ELF-1 (cell line): ENCODE measurements at regions not wholly inside any gene's neighbourhood (a gene's known extent, or its start where the extent isn't known, plus 50 kb on each side); places are given as distances from the start of the nearest gene placed in this dataset.
"Not testable (repeated sequence)": the region's sequence is repeated elsewhere in the genome, so short reads cannot be mapped to it uniquely, and the experiment has no call there.

Source experiments
- DNase-seq: peaks from one replicate; pipeline ENCODE4 v3.0.0-alpha.2; 2016; ENCODE audit warnings: low read depth, low spot score

- no peak for DNase-seq
Observed at GRCh38 chr6:9028086-9028485, 592.7 kb upstream of the SLC35B3 start.

GRCh38 chr6:9025796-9026394 lies 590.5 kb upstream of the SLC35B3 start:
- no peak for DNase-seq

GRCh38 chr6:9025228-9025627 lies 589.9 kb upstream of the SLC35B3 start:
- DNase-seq: no peak

DNA sequence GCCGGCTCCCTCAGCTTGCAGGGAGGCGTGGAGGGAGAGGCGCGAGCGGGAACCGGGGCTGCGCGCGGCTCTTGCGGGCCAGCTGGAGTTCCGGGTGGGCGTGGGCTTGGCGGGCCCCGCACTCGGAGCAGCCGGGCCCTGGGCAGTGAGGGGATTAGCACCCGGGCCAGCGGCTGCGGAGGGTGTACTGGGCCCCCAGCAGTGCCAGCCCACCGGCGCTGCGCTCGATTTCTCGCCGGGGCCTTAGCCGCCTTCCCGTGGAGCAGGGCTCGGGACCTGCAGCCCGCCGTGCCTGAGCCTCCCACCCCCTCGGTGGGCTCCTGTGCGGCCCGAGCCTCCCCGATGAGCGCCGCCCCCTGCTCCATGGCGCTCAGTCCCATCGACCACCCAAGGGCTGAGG lies 588.9 kb upstream of the SLC35B3 start:
- not testable (repeated sequence) for DNase-seq

- DNase-seq: no peak
Observed at GRCh38 chr6:9020001-9020400, 584.7 kb upstream of the SLC35B3 start.

DNA sequence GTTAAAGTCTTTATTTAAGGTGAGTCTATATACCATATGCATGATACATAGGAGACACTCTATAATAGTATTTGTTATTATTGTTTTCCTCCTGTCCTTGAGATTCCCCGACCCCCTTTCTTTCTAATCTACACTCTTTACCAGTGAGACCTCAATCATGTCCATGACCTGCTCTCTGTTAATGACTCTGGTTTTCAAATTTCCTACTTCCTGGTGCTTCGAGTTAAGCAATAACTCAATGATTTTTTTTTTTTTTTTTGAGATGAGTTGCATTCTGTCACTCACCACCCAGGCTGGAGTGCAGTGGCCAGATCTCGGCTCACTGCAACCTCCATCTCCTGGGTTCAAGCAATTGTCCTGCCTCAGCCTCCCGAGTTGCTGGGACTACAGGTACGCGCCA lies 574.6 kb upstream of the SLC35B3 start:
- DNase-seq: no peak

DNA sequence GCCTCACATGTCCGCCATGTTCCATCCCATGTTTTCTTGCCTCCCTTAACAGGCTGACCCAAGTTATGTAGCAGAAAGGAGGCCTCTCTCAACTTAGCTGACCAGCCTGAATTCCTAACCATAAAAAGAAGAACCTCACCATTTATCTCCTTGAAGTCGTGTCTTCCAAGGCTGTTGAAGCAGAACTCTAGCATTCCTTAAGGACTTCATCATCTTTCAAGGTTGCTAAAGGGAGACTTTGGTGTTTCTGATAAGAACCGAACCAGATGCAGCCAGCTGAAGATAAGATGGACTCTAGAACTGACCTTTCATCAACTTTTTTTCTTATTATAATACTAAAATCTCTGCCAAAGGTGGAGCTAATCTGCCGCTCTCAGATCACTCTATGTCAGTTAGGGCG lies 571.7 kb upstream of the SLC35B3 start:
- no peak for DNase-seq

GRCh38 chr6:9002833-9003232 lies 567.5 kb upstream of the SLC35B3 start:
- DNase-seq: no peak

DNA sequence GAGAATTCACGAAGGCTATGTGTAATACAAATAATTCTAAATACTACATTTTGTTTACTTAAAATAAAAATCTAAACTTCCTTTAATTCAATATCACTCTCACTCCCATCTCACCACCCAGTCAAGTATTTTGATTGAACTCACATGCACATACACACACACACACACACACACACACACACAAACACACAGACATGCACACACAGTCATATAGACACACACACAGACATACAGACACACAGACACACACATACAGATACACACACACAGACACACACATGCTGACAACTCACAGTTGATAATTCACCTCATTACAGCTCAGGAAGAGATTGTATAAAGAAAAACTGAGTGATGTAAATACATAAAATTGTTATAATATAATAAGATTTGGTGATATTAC lies 559.8 kb upstream of the SLC35B3 start:
- DNase-seq: no peak

DNA sequence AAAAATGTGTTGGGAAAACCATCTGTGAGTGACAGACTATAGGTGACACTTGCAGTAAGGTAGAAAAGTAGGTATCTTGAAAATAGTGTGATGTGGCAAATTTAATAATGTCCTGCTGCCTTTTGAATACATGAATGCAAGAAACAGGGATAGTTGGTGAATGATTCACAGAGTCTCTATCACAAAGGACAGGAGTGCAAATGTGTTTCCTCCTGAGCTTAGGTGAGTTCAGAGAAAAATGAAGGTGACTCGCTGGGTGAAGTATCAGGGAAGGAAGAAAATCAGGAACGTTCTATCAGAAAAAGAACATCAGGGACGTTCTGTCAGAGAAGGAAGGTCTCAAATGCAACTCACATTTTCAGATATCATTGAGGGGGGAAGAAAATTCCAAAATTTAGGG lies 557.8 kb upstream of the SLC35B3 start:
- DNase-seq: no peak

- DNase-seq: no peak
Observed at GRCh38 chr6:8991844-8992243, 556.5 kb upstream of the SLC35B3 start.

DNA sequence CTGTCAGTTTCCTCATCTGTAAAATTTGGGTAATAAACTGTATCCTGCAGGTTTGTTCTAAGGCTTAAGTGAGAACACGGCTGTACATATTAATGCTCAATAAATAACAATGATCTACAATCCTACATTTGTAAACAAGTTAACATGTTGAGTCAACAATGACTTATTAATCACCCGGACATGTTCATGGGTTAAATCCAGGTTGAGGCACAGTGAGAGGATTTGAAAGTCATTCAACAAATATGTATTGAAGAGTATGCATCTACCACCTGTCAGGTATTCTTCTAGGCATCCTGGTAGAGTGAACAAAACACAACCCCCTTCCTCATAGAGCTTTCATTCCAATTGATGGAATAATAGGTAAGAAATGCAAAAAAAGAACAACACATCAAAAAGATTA lies 554.7 kb upstream of the SLC35B3 start:
- DNase-seq: no peak

GRCh38 chr6:8983202-8983688 lies 547.9 kb upstream of the SLC35B3 start:
- DNase-seq: peak; percentile 77

DNA sequence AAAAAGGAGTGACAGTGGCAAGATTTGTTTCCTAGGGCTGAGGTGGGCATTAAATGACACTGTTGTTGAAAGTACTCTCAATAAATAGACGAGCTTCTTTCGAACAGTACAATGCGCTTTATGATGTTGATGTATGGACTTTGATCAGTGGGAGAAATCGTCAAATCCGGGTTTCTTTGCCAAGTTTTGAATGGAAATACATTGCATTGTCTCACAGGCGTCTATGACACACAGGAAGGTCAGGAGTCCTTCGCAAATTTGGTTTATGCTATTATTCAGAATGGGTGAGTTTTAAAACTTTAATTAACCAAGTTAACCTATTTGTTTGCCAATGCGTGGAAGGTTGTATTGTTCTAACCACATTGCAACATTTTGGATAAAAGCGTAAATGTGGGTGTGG lies 547.3 kb upstream of the SLC35B3 start:
- no peak for DNase-seq

DNA sequence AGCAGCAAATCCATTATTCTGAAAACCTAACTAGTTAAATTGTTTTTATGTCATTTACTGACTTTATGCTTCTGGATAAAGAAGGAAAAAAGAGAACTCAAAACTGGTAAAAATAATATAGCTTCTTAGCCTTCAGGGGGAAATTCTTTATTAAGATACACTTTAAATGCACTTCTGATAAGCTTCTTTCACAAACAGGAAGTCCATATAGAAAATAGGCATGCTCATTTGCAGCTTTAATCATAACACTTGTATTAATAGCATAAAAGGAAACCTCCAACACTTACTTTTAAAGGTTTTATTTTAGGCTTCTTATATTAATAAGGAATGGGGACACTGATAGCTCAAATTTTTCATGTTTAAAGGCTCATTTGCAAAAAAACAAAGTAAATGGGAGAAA lies 538.0 kb upstream of the SLC35B3 start:
- DNase-seq: no peak

- no peak for DNase-seq
Observed at GRCh38 chr6:8969747-8970146, 534.4 kb upstream of the SLC35B3 start.

GRCh38 chr6:8958894-8959511 lies 523.7 kb upstream of the SLC35B3 start:
- no peak for DNase-seq

DNA sequence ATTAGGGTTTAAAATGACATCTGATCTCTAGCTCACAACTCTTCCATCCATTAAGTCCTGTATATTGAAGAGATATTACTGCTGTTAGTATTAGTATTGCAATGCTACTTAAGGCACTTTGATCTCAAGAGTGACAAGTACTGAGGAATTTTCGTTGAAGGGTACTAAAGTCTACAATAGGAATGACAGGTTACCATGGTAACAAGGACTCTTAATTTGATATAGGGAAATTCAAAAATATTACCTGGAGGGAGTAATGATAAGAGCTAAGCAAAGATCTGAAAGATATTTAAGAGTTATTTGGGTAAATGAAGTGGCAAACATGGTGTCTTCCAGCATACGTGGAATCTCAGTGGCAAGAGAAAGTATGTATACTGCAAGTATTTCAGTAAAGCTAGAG lies 518.0 kb upstream of the SLC35B3 start:
- DNase-seq: no peak

DNA sequence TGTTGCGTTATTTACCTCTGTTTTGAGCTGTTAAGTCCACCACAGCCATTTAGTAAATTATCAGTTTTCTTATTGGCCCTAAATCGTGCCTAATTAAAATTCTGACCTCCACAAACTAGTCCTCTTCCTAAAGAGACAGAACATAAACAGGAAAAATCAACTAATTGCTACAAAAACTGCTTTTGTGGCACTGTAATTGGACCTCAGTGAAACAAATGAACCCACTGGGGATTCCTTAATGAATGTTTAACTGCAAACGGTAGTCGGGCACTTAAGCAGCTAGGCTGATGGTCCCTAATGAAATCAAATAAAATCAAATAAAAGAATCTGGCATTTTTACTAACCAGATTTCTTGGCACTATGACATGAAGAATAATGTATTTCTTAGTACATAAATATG lies 513.4 kb upstream of the SLC35B3 start:
- no peak for DNase-seq

DNA sequence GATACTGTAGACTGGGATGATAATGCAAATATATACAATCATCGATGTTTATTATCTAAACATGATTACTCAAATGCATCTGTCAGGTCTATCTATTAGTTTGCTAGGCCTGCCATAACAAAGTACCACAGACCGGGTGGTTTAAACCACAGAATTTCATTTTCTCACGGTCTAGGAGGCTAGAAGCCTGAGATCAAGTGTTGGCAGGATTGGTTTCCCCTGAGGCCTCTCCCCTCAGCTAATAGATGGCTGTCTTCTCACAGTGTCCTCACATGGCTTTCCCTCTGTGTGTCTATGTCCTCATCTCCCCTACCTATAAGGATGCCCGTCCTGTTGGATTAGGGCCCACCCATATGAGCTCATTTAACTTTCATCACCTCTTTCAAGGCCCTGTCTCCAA lies 512.6 kb upstream of the SLC35B3 start:
- no peak for DNase-seq

DNA sequence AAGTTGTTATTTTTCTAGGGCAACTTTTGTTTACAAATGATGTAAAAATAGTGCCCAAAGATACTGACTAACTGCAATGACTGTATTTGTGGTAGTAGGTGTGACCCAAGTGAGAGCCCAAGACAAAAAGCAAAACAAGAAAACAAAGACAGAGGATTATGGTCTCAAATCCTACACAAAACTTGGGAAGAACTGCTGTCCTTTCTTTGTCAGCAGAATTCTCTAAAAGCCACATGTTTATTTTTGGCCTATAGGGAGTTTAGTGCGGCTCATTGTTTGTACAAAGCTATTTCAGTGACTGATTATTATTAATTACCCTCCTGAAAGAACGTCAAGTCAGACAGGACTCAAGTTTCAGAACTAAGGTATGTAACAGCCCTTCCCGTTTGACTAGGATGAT lies 509.2 kb upstream of the SLC35B3 start:
- DNase-seq: no peak

GRCh38 chr6:8943073-8943472 lies 507.7 kb upstream of the SLC35B3 start:
- DNase-seq: no peak

DNA sequence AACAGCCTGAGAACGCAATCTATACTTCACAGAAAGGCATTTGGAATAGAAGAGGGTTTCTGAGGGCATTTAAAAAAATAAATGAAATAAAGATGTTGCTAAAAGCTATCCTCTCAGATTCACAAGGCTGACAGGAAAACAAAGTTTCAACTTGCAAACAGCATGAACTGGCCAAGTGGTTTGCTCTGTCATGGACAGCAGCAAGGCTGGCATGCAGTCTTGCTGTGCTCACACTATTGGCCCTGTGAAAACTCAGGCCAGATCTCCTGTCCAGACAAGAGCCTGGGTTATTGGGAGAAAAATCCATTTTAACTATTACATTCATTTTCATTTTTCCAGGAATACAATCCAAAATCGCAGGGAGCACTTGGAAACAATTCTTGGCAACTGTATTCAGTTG lies 506.2 kb upstream of the SLC35B3 start:
- no peak for DNase-seq

GRCh38 chr6:8940356-8940755 lies 505.0 kb upstream of the SLC35B3 start:
- DNase-seq: no peak
